HepG2 (cell line): ENCODE measurements at regions not wholly inside any gene's neighbourhood (a gene's known extent, or its start where the extent isn't known, plus 50 kb on each side); places are given as distances from the start of the nearest gene placed in this dataset.

Source experiments
- ERF ChIP-seq: IDR thresholded peaks from 2 replicates; pipeline ENCODE4 v1.6.1; 2018; ENCODE audit warnings: missing biosample characterization, missing genetic modification reagents
- FOXA3 ChIP-seq: IDR thresholded peaks from 2 replicates; pipeline ENCODE4 v1.6.1; 2016; ENCODE audit warnings: missing genetic modification reagents, missing compliant biosample characterization
- FOXC1 ChIP-seq: sonication (generic); formaldehyde crosslinking; IDR thresholded peaks from 2 replicates; pipeline ENCODE4 v1.8.0; 2022; ENCODE audit warnings: mild to moderate bottlenecking, missing genetic modification reagents, borderline replicate concordance
- GATAD2A ChIP-seq: IDR thresholded peaks from 2 replicates; pipeline ENCODE4 v1.6.1; 2016
- HMG20B ChIP-seq: conservative IDR thresholded peaks from 2 replicates; pipeline ENCODE4 v1.6.1; 2016; ENCODE audit warnings: missing genetic modification reagents, missing compliant biosample characterization
- KDM6A ChIP-seq: IDR thresholded peaks from 2 replicates; pipeline ENCODE4 v1.6.1; 2016; ENCODE audit warnings: low read depth
- KLF6 ChIP-seq: IDR thresholded peaks from 2 replicates; pipeline ENCODE4 v1.8.0; 2016; ENCODE audit warnings: missing biosample characterization, missing genetic modification reagents
- PAF1 ChIP-seq: IDR thresholded peaks from 2 replicates; pipeline ENCODE4 v1.6.1; 2016; ENCODE audit warnings: missing genetic modification reagents, missing compliant biosample characterization
- POGZ ChIP-seq: sonication (generic); formaldehyde crosslinking; IDR thresholded peaks from 2 replicates; pipeline ENCODE4 v1.4.0; 2020; ENCODE audit warnings: mild to moderate bottlenecking, missing genetic modification reagents
- RORA ChIP-seq: sonication (generic); formaldehyde crosslinking; IDR thresholded peaks from 2 replicates; pipeline ENCODE4 v1.5.0; 2020; ENCODE audit warnings: mild to moderate bottlenecking, missing genetic modification reagents, moderate library complexity
- ZFY ChIP-seq: sonication (generic); formaldehyde crosslinking; IDR thresholded peaks from 2 replicates; pipeline ENCODE4 v1.4.0; 2020; ENCODE audit warnings: missing genetic modification reagents
- ZNF124 ChIP-seq: sonication (generic); formaldehyde crosslinking; IDR thresholded peaks from 2 replicates; pipeline ENCODE4 v1.4.0; 2020; ENCODE audit warnings: missing genetic modification reagents
- ZNF282 ChIP-seq: fragments of 450-650 bp; IDR thresholded peaks from 2 replicates; pipeline ENCODE4 v1.6.1; 2018; ENCODE audit not compliant: partially characterized antibody
- ZNF556 ChIP-seq: sonication (generic); formaldehyde crosslinking; IDR thresholded peaks from 2 replicates; pipeline ENCODE4 v1.4.0; 2020; ENCODE audit warnings: mild to moderate bottlenecking, missing genetic modification reagents, borderline replicate concordance
- ZSCAN21 ChIP-seq: sonication (generic); formaldehyde crosslinking; IDR thresholded peaks from 2 replicates; pipeline ENCODE4 v1.8.0; 2022; ENCODE audit warnings: mild to moderate bottlenecking, missing genetic modification reagents, moderate library complexity, borderline replicate concordance
- TF ChIP-seq, protein P1 (sequence below): sonication (generic); formaldehyde crosslinking; conservative IDR thresholded peaks from 2 replicates; pipeline ENCODE4 v1.4.0; 2020; ENCODE audit warnings: missing genetic modification reagents
- TF ChIP-seq, protein P2 (sequence below): conservative IDR thresholded peaks from 2 replicates; pipeline ENCODE4 v1.6.1; 2018; ENCODE audit warnings: missing genetic modification reagents
- TF ChIP-seq, protein P3 (sequence below): sonication (generic); formaldehyde crosslinking; IDR thresholded peaks from 2 replicates; pipeline ENCODE4 v1.4.0; 2020; ENCODE audit warnings: missing genetic modification reagents, borderline replicate concordance
- TF ChIP-seq, protein P4 (sequence below): sonication (generic); formaldehyde crosslinking; IDR thresholded peaks from 2 replicates; pipeline ENCODE4 v1.4.0; 2020; ENCODE audit warnings: mild to moderate bottlenecking, missing genetic modification reagents

DNA sequence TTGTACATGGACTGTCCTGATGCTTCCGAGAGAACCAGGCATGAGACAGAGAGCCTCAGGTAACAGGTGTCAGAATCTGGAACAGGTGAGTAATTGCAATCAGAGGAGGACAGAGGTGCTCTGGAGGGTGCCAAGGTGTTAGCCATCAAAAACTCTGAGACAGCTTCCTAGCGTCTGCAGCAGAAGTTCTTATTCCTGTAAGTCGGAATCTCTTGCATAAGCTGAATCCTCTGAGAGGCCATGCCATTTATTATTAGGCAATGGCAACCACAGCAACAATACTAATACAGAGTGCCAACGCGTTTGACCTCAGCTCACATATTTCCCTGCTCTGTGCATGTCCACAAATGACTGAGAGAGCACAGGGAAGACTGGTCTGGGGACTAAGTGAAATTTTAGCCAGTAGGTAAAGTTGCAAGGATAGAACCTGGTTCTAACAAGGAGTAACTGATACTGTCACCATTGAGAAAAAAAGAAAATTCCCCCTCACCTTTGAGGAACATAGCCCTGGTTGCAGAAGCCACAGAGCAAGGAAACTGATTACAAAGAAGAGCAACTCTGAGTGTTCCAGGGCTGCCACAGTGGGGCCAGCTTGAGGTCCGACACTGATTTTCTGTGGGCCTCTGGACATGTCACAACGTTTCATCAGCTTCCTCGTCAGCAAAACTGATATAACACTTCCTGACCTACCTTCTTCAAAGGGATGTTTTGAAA, 55.1 kb upstream of the ACSL3 start (continued):
- TF ChIP-seq, protein P1, sequence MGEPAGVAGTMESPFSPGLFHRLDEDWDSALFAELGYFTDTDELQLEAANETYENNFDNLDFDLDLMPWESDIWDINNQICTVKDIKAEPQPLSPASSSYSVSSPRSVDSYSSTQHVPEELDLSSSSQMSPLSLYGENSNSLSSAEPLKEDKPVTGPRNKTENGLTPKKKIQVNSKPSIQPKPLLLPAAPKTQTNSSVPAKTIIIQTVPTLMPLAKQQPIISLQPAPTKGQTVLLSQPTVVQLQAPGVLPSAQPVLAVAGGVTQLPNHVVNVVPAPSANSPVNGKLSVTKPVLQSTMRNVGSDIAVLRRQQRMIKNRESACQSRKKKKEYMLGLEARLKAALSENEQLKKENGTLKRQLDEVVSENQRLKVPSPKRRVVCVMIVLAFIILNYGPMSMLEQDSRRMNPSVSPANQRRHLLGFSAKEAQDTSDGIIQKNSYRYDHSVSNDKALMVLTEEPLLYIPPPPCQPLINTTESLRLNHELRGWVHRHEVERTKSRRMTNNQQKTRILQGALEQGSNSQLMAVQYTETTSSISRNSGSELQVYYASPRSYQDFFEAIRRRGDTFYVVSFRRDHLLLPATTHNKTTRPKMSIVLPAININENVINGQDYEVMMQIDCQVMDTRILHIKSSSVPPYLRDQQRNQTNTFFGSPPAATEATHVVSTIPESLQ: no peak
- TF ChIP-seq FOXA3 (peak; percentile 74), ZNF124 (CRISPR knock-in tag) (no peak), PAF1 (CRISPR knock-in tag) (peak; percentile 50; the same call in 1 of the 2 replicates), GATAD2A (CRISPR knock-in tag) (peak; percentile 96), KLF6 (CRISPR knock-in tag) (peak; percentile 61; the same call in 1 of the 2 replicates), ZSCAN21 (no peak), KDM6A (CRISPR knock-in tag) (peak; percentile 46), ZNF282 (no peak), ZFY (CRISPR knock-in tag) (peak; percentile 55), POGZ (CRISPR knock-in tag) (0 out of 2 replicates have a peak, but pooled peaks have one; percentile 17), ERF (CRISPR knock-in tag) (peak; percentile 19; the same call in 1 of the 2 replicates), FOXC1 (CRISPR knock-in tag) (peak; percentile 62; the same call in 1 of the 2 replicates), HMG20B (CRISPR knock-in tag) (no peak), RORA (CRISPR knock-in tag) (no peak), ZNF556 (CRISPR knock-in tag) (0 out of 2 replicates have a peak, but pooled peaks have one; percentile 36)
- TF ChIP-seq, protein P2, sequence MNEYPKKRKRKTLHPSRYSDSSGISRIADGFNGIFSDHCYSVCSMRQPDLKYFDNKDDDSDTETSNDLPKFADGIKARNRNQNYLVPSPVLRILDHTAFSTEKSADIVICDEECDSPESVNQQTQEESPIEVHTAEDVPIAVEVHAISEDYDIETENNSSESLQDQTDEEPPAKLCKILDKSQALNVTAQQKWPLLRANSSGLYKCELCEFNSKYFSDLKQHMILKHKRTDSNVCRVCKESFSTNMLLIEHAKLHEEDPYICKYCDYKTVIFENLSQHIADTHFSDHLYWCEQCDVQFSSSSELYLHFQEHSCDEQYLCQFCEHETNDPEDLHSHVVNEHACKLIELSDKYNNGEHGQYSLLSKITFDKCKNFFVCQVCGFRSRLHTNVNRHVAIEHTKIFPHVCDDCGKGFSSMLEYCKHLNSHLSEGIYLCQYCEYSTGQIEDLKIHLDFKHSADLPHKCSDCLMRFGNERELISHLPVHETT: 0 out of 2 replicates have a peak, but pooled peaks have one; percentile 34
- TF ChIP-seq, protein P3, sequence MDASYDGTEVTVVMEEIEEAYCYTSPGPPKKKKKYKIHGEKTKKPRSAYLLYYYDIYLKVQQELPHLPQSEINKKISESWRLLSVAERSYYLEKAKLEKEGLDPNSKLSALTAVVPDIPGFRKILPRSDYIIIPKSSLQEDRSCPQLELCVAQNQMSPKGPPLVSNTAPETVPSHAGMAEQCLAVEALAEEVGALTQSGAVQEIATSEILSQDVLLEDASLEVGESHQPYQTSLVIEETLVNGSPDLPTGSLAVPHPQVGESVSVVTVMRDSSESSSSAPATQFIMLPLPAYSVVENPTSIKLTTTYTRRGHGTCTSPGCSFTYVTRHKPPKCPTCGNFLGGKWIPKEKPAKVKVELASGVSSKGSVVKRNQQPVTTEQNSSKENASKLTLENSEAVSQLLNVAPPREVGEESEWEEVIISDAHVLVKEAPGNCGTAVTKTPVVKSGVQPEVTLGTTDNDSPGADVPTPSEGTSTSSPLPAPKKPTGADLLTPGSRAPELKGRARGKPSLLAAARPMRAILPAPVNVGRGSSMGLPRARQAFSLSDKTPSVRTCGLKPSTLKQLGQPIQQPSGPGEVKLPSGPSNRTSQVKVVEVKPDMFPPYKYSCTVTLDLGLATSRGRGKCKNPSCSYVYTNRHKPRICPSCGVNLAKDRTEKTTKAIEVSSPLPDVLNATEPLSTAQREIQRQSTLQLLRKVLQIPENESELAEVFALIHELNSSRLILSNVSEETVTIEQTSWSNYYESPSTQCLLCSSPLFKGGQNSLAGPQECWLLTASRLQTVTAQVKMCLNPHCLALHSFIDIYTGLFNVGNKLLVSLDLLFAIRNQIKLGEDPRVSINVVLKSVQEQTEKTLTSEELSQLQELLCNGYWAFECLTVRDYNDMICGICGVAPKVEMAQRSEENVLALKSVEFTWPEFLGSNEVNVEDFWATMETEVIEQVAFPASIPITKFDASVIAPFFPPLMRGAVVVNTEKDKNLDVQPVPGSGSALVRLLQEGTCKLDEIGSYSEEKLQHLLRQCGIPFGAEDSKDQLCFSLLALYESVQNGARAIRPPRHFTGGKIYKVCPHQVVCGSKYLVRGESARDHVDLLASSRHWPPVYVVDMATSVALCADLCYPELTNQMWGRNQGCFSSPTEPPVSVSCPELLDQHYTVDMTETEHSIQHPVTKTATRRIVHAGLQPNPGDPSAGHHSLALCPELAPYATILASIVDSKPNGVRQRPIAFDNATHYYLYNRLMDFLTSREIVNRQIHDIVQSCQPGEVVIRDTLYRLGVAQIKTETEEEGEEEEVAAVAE (CRISPR knock-in tag): no peak; the same call in 1 of the 2 replicates
- TF ChIP-seq, protein P4, sequence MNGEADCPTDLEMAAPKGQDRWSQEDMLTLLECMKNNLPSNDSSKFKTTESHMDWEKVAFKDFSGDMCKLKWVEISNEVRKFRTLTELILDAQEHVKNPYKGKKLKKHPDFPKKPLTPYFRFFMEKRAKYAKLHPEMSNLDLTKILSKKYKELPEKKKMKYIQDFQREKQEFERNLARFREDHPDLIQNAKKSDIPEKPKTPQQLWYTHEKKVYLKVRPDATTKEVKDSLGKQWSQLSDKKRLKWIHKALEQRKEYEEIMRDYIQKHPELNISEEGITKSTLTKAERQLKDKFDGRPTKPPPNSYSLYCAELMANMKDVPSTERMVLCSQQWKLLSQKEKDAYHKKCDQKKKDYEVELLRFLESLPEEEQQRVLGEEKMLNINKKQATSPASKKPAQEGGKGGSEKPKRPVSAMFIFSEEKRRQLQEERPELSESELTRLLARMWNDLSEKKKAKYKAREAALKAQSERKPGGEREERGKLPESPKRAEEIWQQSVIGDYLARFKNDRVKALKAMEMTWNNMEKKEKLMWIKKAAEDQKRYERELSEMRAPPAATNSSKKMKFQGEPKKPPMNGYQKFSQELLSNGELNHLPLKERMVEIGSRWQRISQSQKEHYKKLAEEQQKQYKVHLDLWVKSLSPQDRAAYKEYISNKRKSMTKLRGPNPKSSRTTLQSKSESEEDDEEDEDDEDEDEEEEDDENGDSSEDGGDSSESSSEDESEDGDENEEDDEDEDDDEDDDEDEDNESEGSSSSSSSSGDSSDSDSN (CRISPR knock-in tag): peak; percentile 35; the same call in 1 of the 2 replicates
